OCI-LY7 (cell line): ENCODE measurements at regions not wholly inside any gene's neighbourhood (a gene's known extent, or its start where the extent isn't known, plus 50 kb on each side); places are given as distances from the start of the nearest gene placed in this dataset.

Experiments used
- BruUV-seq: library from RNA; stranded (reverse); fragments of 400-500 nt; replicated peaks from 2 replicates; lab custom pipeline; 2021; lab: Mats Ljungman, UMichigan
- CTCF ChIA-PET: fragments of 300-600 bp; sonication (Branson Sonifier 250); formaldehyde crosslinking; loops from one replicate; lab custom pipeline; 2022; ENCODE audit warnings: antibody characterized with exemption; ENCODE audit not compliant: unreplicated experiment; lab: Charles Lee
- POLR2A ChIA-PET: fragments of 300-600 bp; sonication (Branson Sonifier 250); formaldehyde crosslinking; loops from one replicate; lab custom pipeline; 2022; ENCODE audit warnings: antibody characterized with exemption; lab: Charles Lee
- DNase-seq: peaks from one replicate; pipeline ENCODE4 v3.0.0-alpha.2; 2015; ENCODE audit warnings: low spot score
- H2AFZ ChIP-seq: fragments of 200-600 bp; sonication (generic), shearing (Covaris generic); 2 replicates; pipeline ENCODE4 v1.6.1; 2014; ENCODE audit warnings: mild to moderate bottlenecking, antibody characterized with exemption, low read length, moderate library complexity
- H3K27ac ChIP-seq: fragments of 200-600 bp; sonication (generic); 2 replicates; pipeline ENCODE4 v1.5.1; 2014; ENCODE audit warnings: mixed run types, low read depth, mild to moderate bottlenecking, moderate library complexity, low read length, inconsistent platforms; ENCODE audit not compliant: poor library complexity, severe bottlenecking
- H3K36me3 ChIP-seq: fragments of 200-600 bp; sonication (generic); 2 replicates; pipeline ENCODE4 v1.6.1; 2014; ENCODE audit warnings: mild to moderate bottlenecking, antibody characterized with exemption, low read length, moderate library complexity, mixed read lengths; ENCODE audit not compliant: insufficient read depth
- H3K4me1 ChIP-seq: fragments of 200-600 bp; sonication (generic); 2 replicates; pipeline ENCODE4 v1.5.1; 2014; ENCODE audit warnings: mild to moderate bottlenecking, low read length; ENCODE audit not compliant: insufficient read depth, poor library complexity, severe bottlenecking
- H3K4me2 ChIP-seq: fragments of 200-600 bp; sonication (generic); 2 replicates; pipeline ENCODE4 v1.6.1; 2014; ENCODE audit warnings: mild to moderate bottlenecking, low read length
- H3K4me3 ChIP-seq: fragments of 200-600 bp; sonication (generic); 2 replicates; pipeline ENCODE4 v1.5.1; 2014; ENCODE audit warnings: mild to moderate bottlenecking, low read depth, low read length; ENCODE audit not compliant: poor library complexity, severe bottlenecking
- H3K79me2 ChIP-seq: fragments of 200-600 bp; sonication (generic); 2 replicates; pipeline ENCODE4 v1.6.1; 2016; ENCODE audit warnings: low read depth, mild to moderate bottlenecking, low read length, moderate library complexity, mixed read lengths; ENCODE audit not compliant: insufficient read depth
- H3K9me2 ChIP-seq: fragments of 200-600 bp; sonication (generic); 2 replicates; pipeline ENCODE4 v1.6.1; 2016; ENCODE audit warnings: mild to moderate bottlenecking, low read length, mixed read lengths; ENCODE audit not compliant: insufficient read depth
- H3K9me3 ChIP-seq: fragments of 200-600 bp; sonication (generic); 2 replicates; pipeline ENCODE4 v1.6.1; 2014; ENCODE audit warnings: mild to moderate bottlenecking, mixed run types, low read length, mixed read lengths
- H4K20me1 ChIP-seq: fragments of 200-600 bp; sonication (generic); 2 replicates; pipeline ENCODE4 v1.6.1; 2014; ENCODE audit warnings: mild to moderate bottlenecking, antibody characterized with exemption, low read length, moderate library complexity, mixed read lengths; ENCODE audit not compliant: insufficient read depth
- EZH2phosphoT487 ChIP-seq: fragments of 200-600 bp; sonication (generic); IDR thresholded peaks from 2 replicates; pipeline ENCODE4 v1.6.1; 2018; ENCODE audit warnings: low read depth, borderline replicate concordance, mild to moderate bottlenecking, mixed run types, antibody characterized with exemption, low read length, moderate library complexity, mixed read lengths
- intact Hi-C: fragments of 100-400 bp; cut with micrococcal nuclease; formaldehyde crosslinking; loops from one replicate; pipeline ENCODE4 v1.10.0; 2022; ENCODE audit not compliant: unreplicated experiment
- TF ChIP-seq, protein P1 (sequence below): fragments of 200-600 bp; sonication (generic); conservative IDR thresholded peaks from 2 replicates; pipeline ENCODE4 v1.5.1; 2014; ENCODE audit warnings: mild to moderate bottlenecking, antibody characterized with exemption, low read length, moderate library complexity, mixed read lengths

- no peaks in the 10 kb centered on the region for H3K9me2 ChIP-seq
- BruUV-seq, result no TSS peak
- H3K4me1 ChIP-seq, result no peaks in the 10 kb centered on the region
- DNase-seq, result no peak
- no peaks in the 10 kb centered on the region for H3K79me2 ChIP-seq
- POLR2A ChIA-PET, result no interaction called here
- H3K27ac ChIP-seq, result no peak overlapping the region
- no peaks in the 10 kb centered on the region for H3K36me3 ChIP-seq
- H3K4me2 ChIP-seq, result no peak overlapping the region
- H4K20me1 ChIP-seq, result no peaks in the 10 kb centered on the region
- H2AFZ ChIP-seq, result no peak overlapping the region
- TF ChIP-seq, protein P1, sequence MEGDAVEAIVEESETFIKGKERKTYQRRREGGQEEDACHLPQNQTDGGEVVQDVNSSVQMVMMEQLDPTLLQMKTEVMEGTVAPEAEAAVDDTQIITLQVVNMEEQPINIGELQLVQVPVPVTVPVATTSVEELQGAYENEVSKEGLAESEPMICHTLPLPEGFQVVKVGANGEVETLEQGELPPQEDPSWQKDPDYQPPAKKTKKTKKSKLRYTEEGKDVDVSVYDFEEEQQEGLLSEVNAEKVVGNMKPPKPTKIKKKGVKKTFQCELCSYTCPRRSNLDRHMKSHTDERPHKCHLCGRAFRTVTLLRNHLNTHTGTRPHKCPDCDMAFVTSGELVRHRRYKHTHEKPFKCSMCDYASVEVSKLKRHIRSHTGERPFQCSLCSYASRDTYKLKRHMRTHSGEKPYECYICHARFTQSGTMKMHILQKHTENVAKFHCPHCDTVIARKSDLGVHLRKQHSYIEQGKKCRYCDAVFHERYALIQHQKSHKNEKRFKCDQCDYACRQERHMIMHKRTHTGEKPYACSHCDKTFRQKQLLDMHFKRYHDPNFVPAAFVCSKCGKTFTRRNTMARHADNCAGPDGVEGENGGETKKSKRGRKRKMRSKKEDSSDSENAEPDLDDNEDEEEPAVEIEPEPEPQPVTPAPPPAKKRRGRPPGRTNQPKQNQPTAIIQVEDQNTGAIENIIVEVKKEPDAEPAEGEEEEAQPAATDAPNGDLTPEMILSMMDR, result no peak
- TF ChIP-seq EZH2phosphoT487, result no peak
- intact Hi-C loops, result no loop called here
- no peak overlapping the region for H3K4me3 ChIP-seq
- CTCF ChIA-PET, result no interaction called here
- H3K9me3 ChIP-seq, result no peaks in the 10 kb centered on the region
Observed at GRCh38 chr5:61245936-61246335, 83.7 kb upstream of the SMIM15 start.

GRCh38 chr5:61246768-61247307, 84.6 kb upstream of the SMIM15 start:
- ChIA-PET CTCF (no interaction called here), POLR2A (no interaction called here)
- H3K4me2 ChIP-seq, result no peak overlapping the region
- H3K4me1 ChIP-seq, result no peaks in the 10 kb centered on the region
- no peak overlapping the region for H3K27ac ChIP-seq
- H3K9me2 ChIP-seq, result no peaks in the 10 kb centered on the region
- TF ChIP-seq, protein P1, result no peak
- no peak for TF ChIP-seq EZH2phosphoT487
- H3K4me3 ChIP-seq, result no peak overlapping the region
- no TSS peak for BruUV-seq
- intact Hi-C loops, result no loop called here
- no peaks in the 10 kb centered on the region for H3K79me2 ChIP-seq
- H3K9me3 ChIP-seq, result no peaks in the 10 kb centered on the region
- no peak for DNase-seq
- no peak overlapping the region for H2AFZ ChIP-seq
- H3K36me3 ChIP-seq, result no peaks in the 10 kb centered on the region
- no peaks in the 10 kb centered on the region for H4K20me1 ChIP-seq

GRCh38 chr5:61251874-61252642, 80.0 kb upstream of the ZSWIM6 start:
- no peaks in the 10 kb centered on the region for H3K9me3 ChIP-seq
- H2AFZ ChIP-seq, result no peak overlapping the region
- H3K36me3 ChIP-seq, result no peaks in the 10 kb centered on the region
- ChIA-PET CTCF (no interaction called here), POLR2A (interaction anchor here (0.7 to 1.2 kb wide), 2 partner anchors 16 to 23 kb away, joined by 3 read pairs; no protein-coding TSS in a partner anchor)
- H3K4me1 ChIP-seq, result no peaks in the 10 kb centered on the region
- H3K9me2 ChIP-seq, result no peaks in the 10 kb centered on the region
- TF ChIP-seq EZH2phosphoT487, result no peak
- TF ChIP-seq, protein P1, result no peak
- DNase-seq, result no peak
- no peaks in the 10 kb centered on the region for H4K20me1 ChIP-seq
- BruUV-seq, result no TSS peak
- no peak overlapping the region for H3K4me2 ChIP-seq
- no peak overlapping the region for H3K4me3 ChIP-seq
- no peak overlapping the region for H3K27ac ChIP-seq
- H3K79me2 ChIP-seq, result no peaks in the 10 kb centered on the region
- intact Hi-C loops, result no loop called here
